NCI-H2196 (cell line): ENCODE measurements at regions not wholly inside any gene's neighbourhood (a gene's known extent, or its start where the extent isn't known, plus 50 kb on each side); places are given as distances from the start of the nearest gene placed in this dataset.
A peak's percentile ranks its signal among the peaks of the same experiment; 100 is the strongest.

ENCODE experiments used
- DNase-seq: peaks from one replicate; lab custom pipeline; 2025; ENCODE audit not compliant: unreplicated experiment; lab: John Stamatoyannopoulos, UW

GRCh38 chr15:62845241-62846126 lies 197.1 kb upstream of the TPM1 start:
- DNase-seq: no peak

GRCh38 chr15:62846131-62846804 lies 196.3 kb upstream of the TPM1 start:
- DNase-seq: no peak

GRCh38 chr15:62846805-62847495 lies 195.6 kb upstream of the TPM1 start:
- DNase-seq: no peak

- peak; percentile 22 for DNase-seq
These were observed 194.6 kb upstream of the TPM1 start for GRCh38 chr15:62847900-62848489.

- DNase-seq: no peak
These were observed 193.9 kb upstream of the TPM1 start for GRCh38 chr15:62848632-62849050.

GRCh38 chr15:62849316-62850106 lies 193.0 kb upstream of the TPM1 start:
- DNase-seq: no peak

GRCh38 chr15:62850318-62850717 lies 192.2 kb upstream of the TPM1 start:
- DNase-seq: no peak

- no peak for DNase-seq
These were observed 191.7 kb upstream of the TPM1 start for GRCh38 chr15:62850791-62851291.

- DNase-seq: no peak
These were observed 189.3 kb upstream of the TPM1 start for GRCh38 chr15:62853114-62853840.

- no peak for DNase-seq
These were observed 188.7 kb upstream of the TPM1 start for GRCh38 chr15:62853841-62854225.

- DNase-seq: no peak
These were observed 188.0 kb upstream of the TPM1 start for GRCh38 chr15:62854420-62855084.

- DNase-seq: no peak
These were observed 187.5 kb upstream of the TPM1 start for GRCh38 chr15:62855085-62855476.

- DNase-seq: no peak
These were observed 185.9 kb upstream of the TPM1 start for GRCh38 chr15:62856466-62857246.

- DNase-seq: no peak
These were observed 185.1 kb upstream of the TPM1 start for GRCh38 chr15:62857411-62857853.

- DNase-seq: no peak
These were observed 184.2 kb upstream of the TPM1 start for GRCh38 chr15:62858343-62858742.

- DNase-seq: no peak
These were observed 179.8 kb upstream of the TPM1 start for GRCh38 chr15:62862717-62863116.

- no peak for DNase-seq
These were observed 176.2 kb upstream of the TPM1 start for GRCh38 chr15:62866366-62866765.

- DNase-seq: no peak
These were observed 174.7 kb upstream of the TPM1 start for GRCh38 chr15:62867844-62868243.
